ENCODE measurements at regions not wholly inside any gene's neighbourhood (a gene's known extent, or its start where the extent isn't known, plus 50 kb on each side); places are given as distances from the start of the nearest gene placed in this dataset.
"Not testable (repeated sequence)": the region's sequence is repeated elsewhere in the genome, so short reads cannot be mapped to it uniquely, and the experiment has no call there.

- no peak for DNase-seq (ENCODE audit: low read depth)
Measured at GRCh38 chr6:140459209-140459608, 1084.8 kb upstream of the CITED2 start.

DNA sequence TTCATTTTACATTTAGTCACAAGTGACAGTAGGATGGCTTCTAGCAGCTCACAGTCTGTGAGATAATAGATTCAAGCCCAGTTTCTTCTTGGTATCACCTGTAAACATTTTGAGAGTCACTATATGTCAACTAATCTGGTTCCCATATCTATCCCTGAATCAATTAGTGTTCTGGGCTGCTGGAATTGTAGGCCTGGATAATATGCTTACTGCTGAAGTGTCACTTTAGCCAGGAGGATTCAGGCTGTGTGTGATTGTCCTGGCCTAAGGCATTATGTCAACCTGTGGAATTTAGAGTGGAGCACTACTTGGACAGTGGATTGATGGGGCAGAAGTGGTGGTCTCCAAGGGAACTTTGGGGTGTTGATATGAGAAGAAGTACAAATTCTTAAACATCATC is 1071.8 kb upstream of the CITED2 start:
- DNase-seq (ENCODE audit: low read depth), result no peak

GRCh38 chr6:140445474-140446004 is 1071.1 kb upstream of the CITED2 start:
- peak; percentile 33 for DNase-seq (ENCODE audit: low read depth)

DNA sequence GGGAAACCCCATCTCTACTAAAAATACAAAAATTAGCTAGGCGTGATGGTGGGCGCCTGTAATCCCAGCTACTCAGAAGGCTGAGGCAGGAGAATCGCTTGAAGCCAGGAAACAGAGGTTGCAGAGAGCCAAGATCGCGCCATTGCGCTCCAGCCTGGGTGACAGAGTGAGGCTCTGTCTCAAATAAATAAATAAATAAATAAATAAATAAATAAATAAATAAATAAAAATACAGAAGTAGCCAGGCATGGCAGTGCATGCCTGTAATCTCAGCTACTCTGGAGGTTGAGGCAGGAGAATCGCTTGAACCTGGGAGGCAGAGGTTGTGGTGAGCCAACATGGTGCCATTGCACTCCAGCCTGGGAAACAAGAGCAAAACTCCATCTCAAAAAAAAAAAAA is 1068.7 kb upstream of the CITED2 start:
- DNase-seq (ENCODE audit: low read depth), result not testable (repeated sequence)

DNA sequence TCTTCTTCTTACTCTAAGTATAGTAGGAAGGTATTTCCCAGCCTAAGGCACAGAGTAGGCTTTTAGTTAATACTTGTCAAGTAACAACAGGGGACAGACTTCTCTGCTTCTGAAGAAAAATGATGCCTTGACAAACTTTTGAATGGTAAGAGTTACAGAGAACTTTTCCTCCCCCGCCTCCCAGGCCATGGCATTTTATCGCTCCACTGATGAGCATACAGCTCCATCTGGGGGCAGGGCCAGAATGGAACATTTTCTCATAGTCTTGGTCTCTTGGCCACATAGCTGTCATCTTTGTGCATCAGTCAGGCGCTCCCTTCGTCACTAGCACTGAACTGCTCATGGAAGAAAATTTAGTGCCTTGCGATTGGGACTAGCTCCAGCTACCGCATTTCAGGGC is 1066.8 kb upstream of the CITED2 start:
- peak; percentile 33 for DNase-seq (ENCODE audit: low read depth)

DNA sequence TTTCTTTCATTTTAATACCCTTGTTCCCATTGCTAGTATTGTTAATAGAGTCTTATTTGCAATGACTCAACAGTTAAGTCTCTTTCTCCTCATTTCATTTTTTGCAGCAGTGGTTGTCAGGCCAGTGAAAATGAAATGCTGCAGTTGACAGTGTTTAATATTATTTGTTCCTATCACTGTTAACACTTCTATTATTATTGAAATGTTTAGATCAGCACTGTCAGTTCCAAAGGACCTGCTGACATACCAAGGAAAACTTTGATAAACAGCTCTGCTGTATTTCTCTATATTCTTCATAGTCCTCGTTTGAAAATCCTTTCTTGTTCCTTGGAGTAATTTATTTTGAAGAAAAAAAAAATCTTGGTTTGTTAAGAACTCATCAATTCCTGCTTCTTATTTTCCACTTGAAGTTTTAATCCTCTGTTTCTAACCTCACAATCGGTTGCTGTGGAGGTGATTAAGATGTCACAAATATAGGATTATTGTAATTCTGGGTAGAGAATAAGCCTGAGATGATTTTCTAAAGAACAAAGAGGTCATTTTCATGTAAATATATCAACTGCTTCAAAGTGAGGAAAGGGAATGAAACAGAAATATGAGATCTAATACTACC is 1065.9 kb upstream of the CITED2 start:
- DNase-seq (ENCODE audit: low read depth), result no peak

DNA sequence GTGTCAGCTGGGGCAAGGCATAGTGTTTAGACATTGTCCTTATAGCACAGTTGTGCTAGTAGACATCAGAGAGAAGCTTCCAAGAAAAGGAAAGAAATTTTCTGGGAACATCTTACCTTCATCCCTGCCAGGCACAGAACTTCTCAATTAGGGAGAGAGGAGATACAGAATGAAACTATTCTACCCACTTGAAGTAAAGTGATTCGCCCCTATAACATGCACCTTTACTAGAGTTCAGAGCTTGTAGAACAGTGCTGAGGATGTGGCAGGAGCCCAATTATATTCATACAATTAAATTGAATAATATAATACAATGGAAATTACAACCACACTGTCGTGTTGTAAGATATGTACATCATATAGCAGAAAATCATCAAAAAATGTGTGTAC is 1063.9 kb upstream of the CITED2 start:
- no peak for DNase-seq (ENCODE audit: low read depth)

GRCh38 chr6:140437619-140438345 is 1063.3 kb upstream of the CITED2 start:
- DNase-seq (ENCODE audit: low read depth), result no peak

DNA sequence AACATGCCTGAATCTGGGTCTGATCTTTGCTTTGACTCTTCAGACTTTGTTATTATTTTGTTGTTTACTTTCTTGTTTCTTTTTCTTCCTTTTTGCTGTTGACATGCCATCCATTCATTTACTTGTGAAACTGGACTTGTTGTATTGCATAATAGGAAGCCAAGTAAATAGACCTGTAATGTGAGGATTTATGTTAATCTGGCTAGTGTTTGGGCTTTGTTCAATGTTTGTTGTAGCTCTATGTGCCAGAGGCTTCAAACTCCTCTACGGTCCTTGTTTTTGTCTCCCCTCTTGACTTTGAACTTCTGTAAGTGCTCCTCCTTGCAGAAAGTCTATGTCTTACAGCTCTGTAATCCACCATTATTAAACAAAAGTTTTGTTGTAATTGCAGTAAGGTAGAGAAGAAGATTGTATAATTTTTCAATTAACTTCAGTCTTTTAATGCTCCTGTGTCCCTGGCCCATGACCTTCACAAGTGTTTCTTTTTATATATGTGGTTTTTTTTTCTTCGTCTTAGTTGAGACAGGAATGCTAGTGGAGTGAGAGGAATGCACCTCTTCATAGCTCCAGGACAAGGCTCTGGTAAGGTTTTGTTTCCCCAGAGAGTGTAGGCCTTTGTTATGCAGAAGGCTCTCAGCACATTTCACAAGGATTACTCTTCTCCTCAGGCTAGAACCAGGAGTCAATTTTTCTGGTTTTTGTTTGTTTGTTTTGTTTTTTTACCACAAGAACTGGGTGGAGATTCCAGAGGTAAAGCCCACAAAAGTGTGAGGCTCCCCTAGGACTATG is 1061.8 kb upstream of the CITED2 start:
- DNase-seq (ENCODE audit: low read depth), result no peak

GRCh38 chr6:140434761-140435160 is 1060.3 kb upstream of the CITED2 start:
- DNase-seq (ENCODE audit: low read depth), result peak; percentile 22

- DNase-seq (ENCODE audit: low read depth), result no peak
Measured at GRCh38 chr6:140433072-140433471, 1058.6 kb upstream of the CITED2 start.

DNA sequence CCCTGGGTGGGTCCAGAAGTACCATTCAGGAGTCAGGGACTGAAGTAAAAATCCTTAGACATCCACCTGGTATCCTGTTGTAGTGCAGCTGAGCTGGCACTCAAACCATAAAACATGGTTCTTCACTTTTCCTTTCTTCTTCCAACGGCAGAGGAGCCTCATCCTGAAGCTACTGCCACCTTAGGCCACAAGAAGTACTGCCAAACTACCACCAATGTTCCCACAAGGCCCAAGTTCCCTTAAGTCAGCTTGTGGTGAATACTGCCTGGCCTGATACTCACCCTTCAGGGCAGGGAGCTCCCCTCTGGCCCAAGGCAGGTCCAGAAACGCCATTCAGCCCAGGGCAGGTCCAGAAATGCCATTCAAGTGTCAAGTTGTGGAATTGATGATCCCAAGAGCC is 1053.4 kb upstream of the CITED2 start:
- DNase-seq (ENCODE audit: low read depth), result no peak

DNA sequence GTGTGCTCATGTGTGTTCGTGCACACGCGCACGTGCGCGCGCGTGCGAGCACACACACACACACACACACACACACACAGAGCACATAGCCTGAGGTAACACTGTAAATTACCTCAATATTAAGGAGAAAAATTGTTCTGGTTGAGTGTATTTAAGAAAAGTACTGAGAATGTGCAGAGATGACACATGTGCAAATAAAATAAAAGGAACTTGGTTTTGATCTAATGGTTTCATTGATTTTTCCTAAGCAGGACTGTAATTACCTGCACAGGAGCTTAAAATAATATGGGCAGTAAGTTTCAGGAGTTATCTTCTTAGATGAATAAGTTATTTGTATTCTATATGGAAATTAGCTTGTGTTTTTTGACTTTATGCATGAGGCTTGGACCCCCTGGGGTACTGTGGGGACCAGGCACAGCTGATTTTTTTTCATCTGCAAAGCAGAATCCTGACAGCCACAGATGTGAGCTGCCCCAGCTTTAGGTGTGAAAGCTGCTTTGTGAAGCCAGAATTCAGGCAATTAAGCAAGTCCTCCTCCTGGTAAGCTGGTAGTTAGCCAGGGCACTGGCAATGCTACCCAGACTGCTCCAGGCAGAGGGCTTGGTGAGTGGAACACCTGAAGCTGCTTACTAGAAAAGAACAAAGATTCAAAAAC is 1040.6 kb upstream of the CITED2 start:
- no peak for DNase-seq (ENCODE audit: low read depth)

DNA sequence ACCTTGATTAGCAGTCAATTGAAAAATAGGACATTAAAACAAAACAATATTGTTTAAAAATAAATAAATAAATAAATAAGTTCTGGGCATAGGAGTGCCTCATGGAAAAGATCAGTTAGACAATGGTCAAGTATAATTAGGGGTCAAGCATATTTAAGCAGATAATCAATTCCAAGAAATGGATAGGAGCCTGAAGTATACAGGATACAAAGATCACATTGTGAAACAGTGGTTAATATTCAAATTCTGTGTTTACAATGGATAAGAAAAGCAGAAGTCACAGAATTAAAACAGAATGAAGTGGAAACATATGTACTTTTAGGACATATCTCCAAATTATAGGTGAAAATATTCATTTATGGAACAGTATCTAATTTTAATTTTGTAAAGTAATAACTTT is 1028.6 kb upstream of the CITED2 start:
- DNase-seq (ENCODE audit: low read depth), result no peak

DNA sequence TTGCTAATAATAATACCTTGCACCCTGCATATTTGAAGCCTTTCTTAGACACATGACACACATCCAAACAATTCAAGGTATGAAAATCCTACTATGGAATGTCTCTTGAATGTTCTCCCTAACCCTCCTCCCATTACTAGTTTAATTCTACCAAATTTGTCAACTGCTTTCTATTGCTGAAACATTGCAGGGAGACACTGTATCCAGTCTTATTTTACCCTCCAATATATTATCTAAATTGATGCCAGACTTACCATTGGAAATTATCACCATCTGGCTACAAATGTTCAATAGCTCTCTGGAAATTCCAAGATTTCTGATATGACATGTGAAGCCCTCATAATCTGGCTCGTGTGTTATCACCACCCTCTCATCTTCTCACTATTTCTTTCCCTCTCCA is 1027.3 kb upstream of the CITED2 start:
- no peak for DNase-seq (ENCODE audit: low read depth)

DNA sequence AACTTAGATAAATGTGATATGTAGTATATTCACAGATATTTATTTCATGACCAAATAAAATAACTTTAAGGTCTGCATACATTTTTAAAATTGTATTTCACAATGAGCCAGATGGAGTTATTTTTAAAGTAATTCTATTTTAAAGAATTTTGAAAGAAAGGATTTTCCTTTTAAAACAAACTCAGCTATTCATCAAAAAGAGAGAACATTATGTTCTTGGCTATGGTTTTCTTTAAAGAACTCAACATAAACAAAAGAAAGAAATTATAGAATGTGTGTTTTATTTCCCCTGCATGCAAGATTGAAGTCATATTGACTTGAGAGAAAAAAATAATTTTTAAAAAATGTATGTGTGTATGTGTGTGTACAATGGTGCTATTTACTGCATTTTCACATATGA is 1023.6 kb upstream of the CITED2 start:
- DNase-seq (ENCODE audit: low read depth), result no peak

GRCh38 chr6:140397106-140397505 is 1022.7 kb upstream of the CITED2 start:
- no peak for DNase-seq (ENCODE audit: low read depth)

GRCh38 chr6:140393665-140394540 is 1019.5 kb upstream of the CITED2 start:
- no peak for DNase-seq (ENCODE audit: low read depth)

DNA sequence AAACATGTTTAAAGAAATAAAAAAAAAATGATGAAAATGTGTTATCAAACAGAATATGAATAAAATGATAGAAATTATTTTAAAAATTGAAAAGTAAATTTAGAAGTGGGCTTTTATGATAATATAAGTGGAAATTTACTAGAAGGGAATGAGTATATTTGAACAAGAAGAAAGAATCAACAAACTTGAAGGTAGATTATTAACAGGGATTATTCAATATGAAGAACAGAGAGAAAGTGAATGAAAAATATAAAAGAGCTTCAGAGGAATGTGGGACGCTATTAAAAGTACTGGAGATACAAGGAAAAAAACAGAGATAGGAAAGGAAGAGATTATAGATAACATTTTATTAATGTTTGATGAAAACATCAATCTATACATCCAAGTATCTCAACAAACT is 1014.4 kb upstream of the CITED2 start:
- no peak for DNase-seq (ENCODE audit: low read depth)

DNA sequence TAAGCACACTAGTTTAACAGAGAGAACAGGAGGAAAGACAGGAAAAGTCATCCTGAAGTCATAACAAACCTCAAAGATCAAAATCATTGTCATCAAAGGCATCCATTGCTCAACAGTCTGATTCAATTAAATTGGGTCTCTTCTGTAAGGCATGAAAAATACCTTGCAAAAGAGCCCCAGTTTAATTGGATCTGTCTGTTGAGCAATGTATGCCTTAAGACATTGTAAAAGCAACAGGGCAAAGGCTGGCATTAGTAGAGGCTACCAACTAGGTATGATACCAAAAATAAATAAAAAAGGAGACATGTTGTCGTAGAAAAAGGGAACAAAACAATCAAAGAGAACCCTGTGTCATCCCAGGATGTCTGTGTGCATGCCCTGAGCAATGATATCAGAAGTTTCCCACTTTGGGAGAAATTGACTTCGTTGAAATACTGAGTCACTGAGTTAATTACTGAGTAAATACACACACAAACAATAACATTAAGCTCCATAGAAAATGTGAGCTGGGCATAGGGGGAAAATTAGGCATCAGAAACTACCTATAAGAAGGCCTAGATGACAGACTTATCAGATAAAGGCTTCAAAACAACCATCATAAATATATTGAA is 1013.8 kb upstream of the CITED2 start:
- DNase-seq (ENCODE audit: low read depth), result no peak

DNA sequence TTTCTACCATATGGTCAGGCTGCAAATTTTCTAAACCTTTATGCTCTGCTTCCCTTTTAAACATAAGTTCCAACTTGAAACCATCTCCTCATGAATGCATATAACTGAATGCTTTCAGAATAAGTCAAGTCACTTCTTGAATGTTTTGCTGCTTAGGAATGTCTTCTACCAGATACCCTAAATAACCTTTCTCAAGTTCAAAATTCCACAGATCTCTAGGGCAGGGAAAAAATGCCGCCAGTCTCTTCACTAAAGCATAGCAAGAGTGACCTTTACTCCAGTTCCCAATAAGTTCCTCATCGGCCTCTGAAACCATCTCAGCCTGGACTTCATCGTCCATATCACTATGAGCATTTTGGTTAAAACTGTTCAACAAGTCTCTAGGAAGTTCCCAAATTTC is 1011.2 kb upstream of the CITED2 start:
- DNase-seq (ENCODE audit: low read depth), result no peak
